HG02588 (cell line): ENCODE measurements at regions not wholly inside any gene's neighbourhood (a gene's known extent, or its start where the extent isn't known, plus 50 kb on each side); places are given as distances from the start of the nearest gene placed in this dataset.
"Not testable (repeated sequence)": the region's sequence is repeated elsewhere in the genome, so short reads cannot be mapped to it uniquely, and the experiment has no call there.

Source experiments
- ATAC-seq: cut with Tn5 transposase; IDR thresholded peaks from one replicate; pipeline ENCODE4 v1.9.1; 2021; ENCODE audit warnings: mild to moderate bottlenecking, moderate library complexity; ENCODE audit not compliant: unreplicated experiment

DNA sequence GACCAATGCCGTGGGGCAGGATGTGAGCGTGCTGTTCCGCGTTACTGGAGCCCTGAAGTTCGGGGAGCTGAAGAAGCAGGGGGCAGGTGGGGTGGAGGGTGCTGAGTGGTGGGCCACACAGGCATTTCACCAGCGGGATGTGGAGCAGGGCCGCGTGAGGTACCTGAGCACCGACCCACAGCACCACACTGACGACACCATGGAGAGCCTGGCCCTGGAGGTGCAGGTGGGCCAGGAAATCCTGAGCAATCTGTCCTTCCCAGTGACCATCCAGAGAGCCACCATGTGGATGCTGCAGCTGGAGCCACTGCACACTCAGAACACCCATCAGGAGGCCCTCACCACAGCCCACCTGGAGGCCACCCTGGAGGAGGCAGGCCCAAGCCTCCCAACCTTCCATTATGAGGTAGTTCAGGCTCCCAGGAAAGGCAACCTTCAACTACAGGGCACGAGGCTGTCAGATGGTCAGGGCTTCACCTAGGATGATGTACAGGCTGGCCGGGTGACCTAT is 179.6 kb downstream of the TBC1D2B start:
- no peak for ATAC-seq

DNA sequence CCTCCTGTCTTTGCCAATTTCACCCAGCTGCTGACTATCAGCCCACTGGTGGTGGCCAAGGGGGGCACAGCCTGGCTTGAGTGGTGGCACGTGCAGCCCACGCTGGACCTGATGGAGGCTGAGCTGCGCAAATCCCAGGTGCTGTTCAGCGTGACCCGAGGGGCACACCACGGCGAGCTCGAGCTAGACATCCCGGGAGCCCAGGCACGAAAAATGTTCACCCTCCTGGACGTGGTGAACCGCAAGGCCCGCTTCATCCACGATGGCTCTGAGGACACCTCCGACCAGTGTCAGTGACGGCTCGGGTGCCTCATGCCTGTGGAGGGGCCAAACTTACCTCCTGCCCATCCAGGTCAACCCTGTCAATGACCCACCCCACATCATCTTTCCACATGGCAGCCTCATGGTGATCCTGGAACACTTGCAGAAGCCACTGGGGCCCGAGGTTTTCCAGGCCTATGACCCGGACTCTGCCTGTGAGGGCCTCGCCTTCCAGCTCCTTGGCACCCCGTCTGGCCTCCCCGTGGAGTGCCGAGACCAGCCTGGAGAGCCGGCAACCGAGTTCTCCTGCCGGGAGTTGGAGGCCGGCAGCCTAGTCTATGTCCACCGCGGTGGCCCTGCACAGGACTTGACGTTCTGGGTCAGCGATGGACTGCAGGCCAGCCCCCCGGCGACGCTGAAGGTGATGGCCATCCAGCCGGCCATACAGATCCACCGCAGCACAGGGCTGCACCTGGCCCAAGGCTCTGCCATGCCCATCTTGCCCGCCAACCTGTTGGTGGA is 180.2 kb downstream of the TBC1D2B start:
- ATAC-seq = not testable (repeated sequence)

GRCh38 chr15:77896147-77897112 is 181.1 kb downstream of the TBC1D2B start:
- ATAC-seq = not testable (repeated sequence)

GRCh38 chr15:77895742-77896141 is 181.8 kb downstream of the TBC1D2B start:
- no peak for ATAC-seq

DNA sequence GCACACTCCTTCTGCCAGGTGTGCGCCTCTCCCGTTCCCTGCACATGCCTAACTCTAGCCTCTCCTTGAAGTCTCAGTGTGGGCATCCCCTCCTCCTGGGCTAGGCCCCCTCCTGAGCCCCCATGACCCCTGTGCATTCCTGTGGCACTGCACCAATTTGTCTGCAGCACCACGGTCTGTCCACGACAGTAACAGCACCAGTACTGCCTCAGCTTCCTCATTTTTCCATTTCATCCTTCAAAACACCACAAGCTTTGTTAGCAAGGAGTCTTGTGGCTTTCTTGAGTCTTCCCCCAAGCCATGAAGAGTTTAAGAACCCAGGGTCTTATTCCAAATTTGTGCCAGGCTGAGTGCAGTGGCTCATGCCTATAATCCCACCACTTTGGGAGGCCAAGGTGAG is 182.4 kb downstream of the TBC1D2B start:
- ATAC-seq = not testable (repeated sequence)

DNA sequence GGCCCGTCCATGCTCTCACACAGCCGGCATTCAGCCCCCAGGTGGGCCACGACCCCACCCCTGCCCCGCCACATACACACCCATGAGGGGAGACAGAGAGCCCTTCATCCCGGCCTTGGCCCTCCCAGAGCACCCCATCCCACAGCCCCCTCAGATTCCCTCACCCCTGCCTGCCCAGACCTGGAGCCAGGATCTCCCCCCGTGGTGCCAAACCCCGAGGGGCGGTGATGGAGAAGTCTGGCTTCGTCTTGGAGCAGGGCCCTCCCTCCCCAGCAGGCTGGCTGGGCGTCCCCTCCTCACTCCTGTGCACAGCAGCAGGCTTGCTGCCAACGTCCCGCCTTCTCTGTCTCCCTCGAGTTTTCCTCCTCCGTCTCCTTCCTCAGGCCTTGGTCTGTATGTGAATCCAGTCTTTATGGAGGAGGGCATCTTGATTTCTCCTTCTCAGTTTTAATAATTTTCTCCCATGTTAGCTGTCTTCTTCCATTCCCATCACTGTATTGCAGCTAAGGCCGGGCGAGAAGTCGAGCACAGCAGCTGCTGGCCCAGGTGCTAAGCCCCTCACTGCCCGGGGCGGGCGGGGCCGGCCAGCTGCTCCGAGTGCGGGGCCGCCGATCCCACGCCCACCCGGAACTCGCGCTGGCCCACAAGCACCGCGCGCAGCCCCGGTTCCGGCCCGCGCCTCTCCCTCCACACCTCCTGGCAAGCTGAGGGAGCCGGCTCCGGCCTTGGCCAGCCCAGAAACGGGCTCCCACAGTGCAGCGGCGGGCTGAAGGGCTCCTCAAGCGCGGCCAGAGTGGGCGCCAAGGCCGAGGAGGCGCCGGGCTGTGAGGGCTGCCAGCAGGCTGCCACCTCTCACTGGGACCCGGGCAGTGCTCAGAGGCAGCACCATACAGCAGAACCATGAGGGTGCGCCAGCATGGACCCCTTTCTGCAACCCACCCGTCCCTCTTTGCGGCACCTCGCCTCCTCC is 183.6 kb downstream of the TBC1D2B start:
- not testable (repeated sequence) for ATAC-seq

GRCh38 chr15:77893246-77893645 is 184.3 kb downstream of the TBC1D2B start:
- ATAC-seq = not testable (repeated sequence)

DNA sequence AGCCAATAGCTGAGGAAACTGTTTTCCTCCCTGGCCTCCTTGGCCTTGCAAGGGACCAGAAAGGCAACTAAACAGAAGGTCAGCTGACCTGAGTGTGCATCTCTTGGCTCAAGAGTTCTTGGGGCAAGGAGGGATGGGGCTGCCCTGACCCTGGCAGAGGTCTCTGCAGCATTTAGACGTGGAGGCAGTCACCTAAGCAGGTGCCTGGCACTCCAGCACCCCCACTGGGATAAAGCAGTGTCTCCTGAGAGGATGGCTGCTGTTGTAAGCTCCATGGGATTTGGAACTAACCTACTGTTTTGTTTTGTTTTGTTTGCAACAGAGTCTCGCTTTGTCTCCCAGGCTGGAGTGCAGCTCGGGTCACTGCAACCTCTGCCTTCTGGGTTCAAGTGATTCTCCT is 185.2 kb downstream of the TBC1D2B start:
- ATAC-seq = no peak

- not testable (repeated sequence) for ATAC-seq
Observed at GRCh38 chr15:77891862-77892261, 185.6 kb downstream of the TBC1D2B start.

- ATAC-seq = peak; percentile 48
Observed at GRCh38 chr15:77890911-77891801, 186.4 kb downstream of the TBC1D2B start.

DNA sequence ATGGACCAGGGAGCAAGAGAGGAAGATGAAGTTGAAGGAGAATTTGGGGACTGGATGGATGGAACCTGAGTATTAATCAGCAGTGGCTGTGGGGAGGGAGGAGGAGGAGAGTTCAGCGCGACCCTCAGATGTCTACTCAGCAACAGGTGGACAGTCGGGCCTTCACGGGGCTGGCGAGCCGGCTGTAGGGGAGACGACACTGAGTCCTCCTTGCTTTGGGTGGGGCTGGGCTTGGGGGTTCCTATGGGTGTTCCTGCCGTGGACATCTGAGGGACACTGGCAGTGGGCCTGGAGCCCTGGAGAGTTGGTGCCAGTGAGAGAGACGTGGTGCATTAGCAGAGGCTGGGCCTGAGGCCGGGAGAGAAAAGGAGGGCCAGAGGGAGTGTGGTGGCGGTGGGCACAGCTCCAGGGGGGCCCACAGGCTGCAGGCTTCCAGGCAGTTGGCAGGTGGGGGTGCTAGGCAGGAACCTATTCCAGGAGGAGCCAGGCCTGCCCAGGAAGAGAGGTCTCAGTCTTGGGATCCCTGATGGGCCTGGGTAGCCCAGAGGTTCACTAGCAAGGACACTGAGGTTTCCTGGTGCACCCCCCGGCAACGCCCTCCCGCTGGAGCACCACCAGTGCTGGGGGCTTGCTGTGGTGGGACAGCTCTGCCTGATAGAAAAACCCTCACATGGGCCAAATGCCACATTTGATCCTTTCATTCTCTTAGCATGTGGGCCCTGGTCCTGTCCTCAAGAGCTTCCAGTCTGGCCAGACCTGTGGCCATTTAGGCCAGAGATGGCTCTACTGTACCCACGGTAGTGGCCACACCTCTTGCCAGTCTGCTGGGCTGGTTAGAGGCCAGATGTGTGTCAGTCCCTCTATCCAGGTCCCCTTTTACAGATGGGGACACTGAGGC is 187.4 kb downstream of the TBC1D2B start:
- not testable (repeated sequence) for ATAC-seq

DNA sequence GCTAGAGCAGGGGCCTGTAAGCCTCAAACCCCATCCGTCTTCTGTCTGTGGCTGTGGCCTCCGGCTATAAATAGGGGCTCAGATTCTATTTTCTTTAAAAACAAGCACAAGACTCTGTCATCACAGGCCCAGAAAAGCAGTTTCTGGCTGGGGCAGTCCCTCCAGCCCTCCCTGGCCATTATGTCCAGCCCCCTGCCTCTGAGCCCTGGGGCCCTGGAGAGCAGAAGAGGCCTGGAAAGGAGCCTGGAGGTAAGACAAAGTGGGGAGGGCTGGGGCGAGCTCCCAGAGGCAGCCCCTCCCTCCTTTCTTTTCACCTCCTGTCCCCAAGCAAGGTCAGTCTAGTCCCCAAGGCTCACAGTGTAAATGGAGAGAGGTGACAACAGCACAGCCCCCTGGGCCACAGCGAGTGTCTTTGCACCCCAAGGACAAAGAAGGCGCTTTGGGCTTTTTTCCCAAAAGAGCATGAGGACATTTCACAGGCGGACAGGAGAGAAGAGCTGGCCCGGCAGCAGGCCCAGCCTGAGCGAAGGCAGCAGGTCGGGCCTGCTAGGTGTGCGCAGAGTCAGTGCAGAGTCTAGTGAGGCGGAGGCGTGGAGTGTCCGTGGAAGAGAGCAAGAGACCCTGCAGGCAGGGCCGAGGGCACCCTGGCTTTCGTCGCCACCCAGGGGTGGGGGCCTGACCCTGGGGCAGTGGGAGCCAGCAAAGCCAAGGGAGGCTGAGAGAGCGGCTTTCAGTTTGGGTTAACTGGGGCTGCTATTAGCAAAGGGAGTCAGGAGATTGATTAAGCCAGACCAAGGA is 188.3 kb downstream of the TBC1D2B start:
- ATAC-seq = no peak

DNA sequence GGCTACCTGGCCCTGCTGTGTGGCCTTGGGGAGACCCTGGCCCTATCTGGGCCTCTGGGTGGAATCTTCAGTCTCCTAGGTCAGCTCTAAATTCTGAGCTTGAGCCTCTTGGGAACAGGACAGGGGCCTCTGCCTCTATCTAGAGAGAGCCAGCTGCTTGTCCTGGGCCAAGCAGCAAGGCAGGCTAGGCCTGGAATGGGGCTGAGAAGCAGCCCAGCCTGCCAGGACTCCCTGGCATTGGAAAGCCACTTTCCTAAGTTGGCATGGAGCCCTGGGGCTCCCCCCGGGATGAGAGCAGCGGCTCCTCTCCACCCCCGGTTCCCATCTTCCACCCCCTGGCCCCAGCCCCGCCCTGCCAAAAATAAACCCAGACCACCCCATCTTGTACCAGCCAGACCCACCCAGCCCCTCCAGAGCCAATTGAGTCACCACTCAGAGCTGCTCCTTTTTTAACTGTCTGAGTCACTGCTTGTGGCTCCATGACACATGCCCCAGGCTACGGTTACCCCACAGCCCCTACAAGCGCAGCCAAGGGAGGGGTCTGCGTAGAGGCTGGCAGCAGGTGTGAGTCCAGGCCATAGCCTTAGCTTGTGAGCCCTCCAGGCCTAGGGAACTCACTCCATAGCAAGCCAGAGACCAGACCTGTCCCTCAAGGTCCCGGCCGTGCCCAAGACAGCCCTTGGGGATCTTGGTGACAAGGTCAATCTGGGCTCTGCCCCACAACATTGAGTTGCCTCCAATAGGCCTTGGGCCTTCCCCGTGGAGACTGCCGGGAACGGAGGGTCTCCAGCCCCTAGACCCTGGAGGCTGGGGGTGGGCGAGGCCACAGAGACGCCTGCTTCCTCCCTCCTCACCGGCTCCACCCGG is 189.7 kb downstream of the TBC1D2B start:
- not testable (repeated sequence) for ATAC-seq

GRCh38 chr15:77886805-77887448 is 190.6 kb downstream of the TBC1D2B start:
- no peak for ATAC-seq

- not testable (repeated sequence) for ATAC-seq
Observed at GRCh38 chr15:77885877-77886500, 191.5 kb downstream of the TBC1D2B start.

GRCh38 chr15:77883012-77883411 is 194.5 kb downstream of the TBC1D2B start:
- not testable (repeated sequence) for ATAC-seq
